Caki2 (cell line): ENCODE measurements at regions not wholly inside any gene's neighbourhood (a gene's known extent, or its start where the extent isn't known, plus 50 kb on each side); places are given as distances from the start of the nearest gene placed in this dataset.

Experiments used
- DNase-seq: peaks from one replicate; pipeline ENCODE4 v3.0.0-alpha.2; 2015; ENCODE audit warnings: low read depth
- in situ Hi-C: cut with HindIII; loops from 2 replicates; pipeline ENCODE4 v1.10.0; 2016; ENCODE audit warnings: low sequenced_read_pairs, low pct_unique_long_range_greater_than_20kb, mixed read lengths

DNA sequence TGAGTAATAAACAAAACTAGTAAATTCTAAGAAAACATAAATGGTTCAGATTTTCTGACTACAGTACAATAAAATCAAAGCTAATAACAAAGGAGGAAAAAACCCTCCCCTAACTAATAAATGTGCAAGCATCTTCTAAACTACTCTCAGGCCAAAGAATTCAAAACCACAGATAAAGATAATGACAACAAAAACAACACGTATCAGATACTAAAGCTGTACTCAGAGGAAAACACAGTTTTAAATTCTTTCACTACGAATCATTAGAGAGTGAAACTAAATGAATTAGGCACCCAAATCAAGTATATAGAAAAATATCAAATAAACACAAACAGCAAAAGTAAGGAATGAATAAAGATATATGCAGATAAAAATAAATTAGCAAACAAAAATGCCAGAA, 200.9 kb downstream of the TEX36 start:
- in situ Hi-C loops = no loop called here
- no peak for DNase-seq

- no peak for DNase-seq
- in situ Hi-C loops = no loop called here
Observed at GRCh38 chr10:125479059-125479458, 203.9 kb downstream of the TEX36 start.

DNA sequence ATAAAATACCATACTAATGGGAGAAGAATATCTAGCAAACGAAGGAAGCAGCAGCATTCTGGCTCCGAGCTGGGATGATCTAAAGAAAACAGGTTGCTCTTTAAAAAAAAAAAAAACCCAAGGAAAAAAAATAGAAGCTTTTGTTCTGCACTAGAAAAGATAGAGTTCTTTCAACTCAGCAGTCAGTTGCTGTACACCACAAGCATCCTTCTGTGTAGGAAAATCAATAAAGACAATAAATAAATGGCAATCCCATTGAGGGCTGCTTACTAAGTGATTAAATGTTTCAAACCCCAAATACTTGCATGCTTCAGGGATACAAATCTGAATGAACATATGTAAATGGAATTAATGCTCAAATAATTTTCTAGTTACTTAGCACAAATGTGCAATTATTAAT, 207.1 kb downstream of the TEX36 start:
- no peak for DNase-seq
- in situ Hi-C loops = no loop called here

- DNase-seq = no peak
- in situ Hi-C loops = no loop called here
Observed at GRCh38 chr10:125473143-125473793, 209.7 kb downstream of the TEX36 start.

DNA sequence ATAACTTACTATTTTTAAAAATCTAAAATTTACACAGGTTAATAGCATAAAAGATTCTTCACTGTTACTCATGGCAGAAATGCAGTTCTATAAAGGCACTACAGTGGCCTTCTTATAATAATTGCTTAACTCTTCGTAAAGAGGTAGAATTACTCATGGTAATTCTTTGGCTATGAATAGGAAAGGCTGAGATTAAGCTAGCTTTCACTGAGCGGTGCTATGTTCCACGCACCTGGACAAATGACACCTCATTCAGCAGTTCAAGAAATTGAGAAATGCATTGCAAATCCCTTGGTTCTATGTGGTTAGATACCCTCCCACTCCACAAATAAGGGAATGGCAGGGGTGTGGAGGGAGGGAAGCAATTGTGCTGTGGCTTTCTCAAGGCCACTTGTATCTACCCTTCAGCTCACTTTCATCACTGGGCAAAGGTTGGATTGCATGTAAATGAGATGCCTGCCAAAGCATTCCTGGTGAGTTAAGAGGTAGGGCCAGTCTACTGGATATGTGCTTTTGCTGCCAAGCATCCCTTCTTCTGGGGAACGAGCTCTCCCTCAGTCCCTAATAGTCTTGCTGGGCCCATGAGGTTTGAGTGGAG, 210.9 kb downstream of the TEX36 start:
- in situ Hi-C loops = no loop called here
- DNase-seq = no peak

DNA sequence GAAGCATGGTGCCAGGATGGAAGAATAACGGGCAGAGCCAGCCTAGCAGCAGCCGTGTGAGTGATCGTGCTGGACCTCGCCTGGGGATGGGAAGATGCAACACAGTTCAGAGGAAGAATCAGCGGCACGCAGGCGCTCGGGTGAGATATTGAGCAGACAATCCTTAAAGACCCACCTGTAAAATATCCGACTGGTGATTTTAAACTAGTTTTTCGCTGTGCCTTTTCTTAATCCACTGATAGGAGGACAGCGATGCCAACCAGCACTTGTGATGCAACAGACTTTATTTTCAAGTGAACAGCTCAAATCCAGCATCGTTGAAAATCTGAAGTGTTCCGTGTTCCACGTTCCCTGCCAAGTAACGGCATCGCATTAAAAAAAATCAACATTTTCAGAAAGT, 214.7 kb downstream of the TEX36 start:
- no peak for DNase-seq
- in situ Hi-C loops = no loop called here

DNA sequence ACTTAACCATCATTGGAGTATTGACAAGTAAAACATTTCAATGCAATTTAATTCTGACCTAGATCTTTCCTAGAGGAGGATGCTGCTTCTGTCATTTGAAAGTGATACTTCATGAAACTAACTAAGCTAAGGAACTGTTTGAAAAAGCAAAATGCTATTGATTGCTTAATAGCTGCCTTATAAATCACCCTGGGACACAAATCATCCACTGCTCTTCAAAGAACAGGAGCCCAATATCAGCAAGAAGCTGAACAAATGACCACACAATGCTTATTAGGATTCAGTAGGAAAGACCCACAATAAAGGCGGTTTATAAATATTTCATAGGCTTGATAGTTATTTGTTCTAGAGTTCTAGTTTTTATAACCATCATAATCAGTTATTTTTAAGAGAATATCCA, 216.3 kb downstream of the TEX36 start:
- no peak for DNase-seq
- in situ Hi-C loops = no loop called here

DNA sequence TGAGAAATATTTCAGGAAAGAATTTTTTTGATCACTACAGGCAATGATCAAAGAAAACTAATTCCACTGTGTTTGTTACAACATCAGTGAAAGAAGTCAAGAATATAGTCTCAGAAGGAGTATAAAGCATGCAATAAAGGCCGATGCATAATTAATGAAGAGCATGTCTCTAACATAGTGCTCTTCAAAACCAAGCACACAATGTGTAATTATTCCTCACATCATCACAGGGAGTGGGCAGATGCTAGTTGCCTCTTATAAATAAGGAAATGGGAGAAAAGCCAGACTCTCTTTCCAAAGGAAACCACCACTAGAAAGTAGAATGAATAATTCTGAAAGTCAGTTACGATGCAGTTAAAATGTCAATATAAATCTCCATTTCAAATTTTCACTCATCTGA, 220.1 kb downstream of the TEX36 start:
- no peak for DNase-seq
- in situ Hi-C loops = no loop called here

DNA sequence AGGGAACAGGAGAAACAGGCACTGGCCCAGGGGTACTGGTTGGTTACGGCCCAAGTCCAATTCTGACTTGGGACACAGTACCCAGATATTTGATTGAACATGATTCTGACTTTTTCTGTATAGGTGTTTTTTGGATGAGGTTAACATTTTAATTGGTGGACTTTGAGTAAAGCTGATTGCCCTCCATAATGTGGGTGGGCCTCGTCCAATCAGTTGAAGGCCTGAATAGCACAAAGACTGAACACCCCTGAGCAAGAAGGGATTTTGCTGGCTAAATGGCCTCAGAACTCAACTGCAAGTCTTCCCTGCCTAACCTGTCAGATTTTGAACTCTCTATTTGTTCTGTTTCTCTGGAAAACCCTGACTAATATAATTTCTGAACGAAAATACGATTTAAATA, 222.6 kb downstream of the TEX36 start:
- in situ Hi-C loops = no loop called here
- DNase-seq = no peak

GRCh38 chr10:125457406-125457805, 225.6 kb downstream of the TEX36 start:
- no peak for DNase-seq
- in situ Hi-C loops = no loop called here

DNA sequence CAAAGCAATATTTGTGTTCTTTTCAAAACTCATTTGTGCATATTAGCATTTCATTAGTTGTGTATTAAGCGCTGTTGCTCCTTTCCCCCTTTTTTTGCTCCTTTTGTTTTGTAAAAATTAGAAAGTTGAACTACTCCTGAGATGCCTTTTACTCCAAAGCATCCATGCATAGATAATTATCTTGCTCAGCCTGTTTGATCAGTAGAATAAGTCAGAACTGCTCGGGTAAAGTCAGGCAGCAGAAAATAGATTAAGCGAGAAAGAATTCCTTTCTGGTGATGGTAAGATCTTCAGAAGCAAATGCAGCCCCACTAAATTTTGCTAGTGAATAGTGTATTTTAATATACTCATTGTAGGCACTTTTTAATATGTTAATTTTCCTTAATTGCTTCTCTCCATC, 227.1 kb downstream of the TEX36 start:
- in situ Hi-C loops = no loop called here

DNA sequence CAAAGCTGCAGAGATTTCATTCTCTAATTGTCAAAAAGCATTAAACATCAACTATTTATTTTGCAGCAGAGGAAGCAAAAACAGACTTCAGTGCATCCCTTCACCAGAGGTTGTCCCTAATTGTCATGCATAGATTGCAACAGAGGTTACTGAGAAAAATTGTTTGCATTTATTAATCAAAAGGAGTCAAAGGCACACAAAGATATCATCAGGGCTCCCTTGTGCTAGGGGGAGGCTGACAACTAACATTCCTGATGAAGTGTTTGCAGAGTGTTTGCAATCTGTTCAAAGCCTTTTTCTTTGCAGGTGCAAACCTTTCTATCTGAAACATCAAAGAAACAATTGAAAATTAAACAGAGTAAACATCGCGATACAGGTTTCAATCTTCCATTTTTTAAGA, 227.5 kb downstream of the TEX36 start:
- in situ Hi-C loops = no loop called here
- no peak for DNase-seq

More for the DNA sequence above, 227.1 kb downstream of the TEX36 start:
- DNase-seq = no peak

- DNase-seq = no peak
- in situ Hi-C loops = no loop called here
Observed at GRCh38 chr10:125451319-125451718, 231.6 kb downstream of the TEX36 start.

DNA sequence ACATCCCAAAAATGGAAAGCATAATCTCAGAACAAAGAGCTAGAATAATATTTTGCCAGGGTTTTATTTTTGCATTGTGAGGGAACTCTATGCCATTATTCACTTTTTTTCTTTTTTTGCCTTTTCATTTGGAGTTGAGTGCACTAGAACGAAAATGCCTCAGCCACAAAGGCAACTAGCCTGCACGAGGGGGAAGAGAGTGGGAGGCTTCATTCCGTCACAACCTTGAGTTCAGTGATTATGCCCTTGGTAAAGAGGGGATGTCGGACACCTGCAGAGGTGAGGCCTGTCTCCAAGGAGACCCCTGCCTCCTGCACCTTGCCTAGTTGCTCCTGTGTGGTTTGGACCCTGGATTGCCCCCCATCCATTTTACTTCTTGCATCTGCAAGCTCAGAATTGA, 232.7 kb downstream of the TEX36 start:
- no peak for DNase-seq
- in situ Hi-C loops = no loop called here

DNA sequence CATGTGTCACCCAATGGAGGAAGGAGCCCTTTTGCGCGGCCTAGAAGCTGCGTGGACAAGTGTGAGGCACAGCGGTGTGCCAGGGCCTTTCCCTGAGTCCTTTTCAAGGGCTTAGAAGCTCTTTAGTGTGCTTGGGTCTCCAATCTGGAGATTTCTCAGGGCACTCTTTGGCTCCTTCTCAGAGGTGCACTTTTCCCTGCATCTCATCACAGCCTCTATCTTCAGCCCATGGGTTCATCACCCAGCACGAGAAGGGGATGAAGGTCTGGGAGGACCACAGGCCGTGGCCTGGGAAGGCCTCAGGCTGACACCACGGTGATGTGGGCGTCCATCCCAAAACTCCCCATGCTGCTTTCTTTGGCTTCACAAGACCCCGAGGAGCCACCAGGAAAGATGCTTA, 233.4 kb downstream of the TEX36 start:
- in situ Hi-C loops = no loop called here

GRCh38 chr10:125448596-125448995, 234.4 kb downstream of the TEX36 start:
- in situ Hi-C loops = no loop called here
- DNase-seq = no peak

More for the DNA sequence above, 233.4 kb downstream of the TEX36 start:
- DNase-seq = no peak

DNA sequence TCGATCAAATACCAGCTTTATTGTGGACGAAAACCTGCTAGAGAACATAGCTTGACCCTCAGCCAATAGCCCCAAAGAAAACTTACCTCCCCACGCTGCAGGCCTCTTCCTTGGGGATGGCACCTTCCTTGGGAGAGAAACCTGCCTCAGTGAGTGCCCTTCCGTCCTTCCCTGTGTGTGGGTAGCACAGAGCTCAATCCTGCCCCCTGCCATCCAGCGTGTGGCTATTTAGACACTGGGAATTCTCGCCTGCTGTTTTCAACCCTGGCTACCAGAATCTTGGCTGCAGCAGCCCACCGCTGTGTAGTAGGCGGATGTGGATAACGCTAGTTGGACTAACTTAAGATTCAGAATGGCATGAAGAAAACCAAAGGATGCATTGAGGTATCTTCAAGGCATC, 238.2 kb downstream of the TEX36 start:
- in situ Hi-C loops = no loop called here
- DNase-seq = no peak

DNA sequence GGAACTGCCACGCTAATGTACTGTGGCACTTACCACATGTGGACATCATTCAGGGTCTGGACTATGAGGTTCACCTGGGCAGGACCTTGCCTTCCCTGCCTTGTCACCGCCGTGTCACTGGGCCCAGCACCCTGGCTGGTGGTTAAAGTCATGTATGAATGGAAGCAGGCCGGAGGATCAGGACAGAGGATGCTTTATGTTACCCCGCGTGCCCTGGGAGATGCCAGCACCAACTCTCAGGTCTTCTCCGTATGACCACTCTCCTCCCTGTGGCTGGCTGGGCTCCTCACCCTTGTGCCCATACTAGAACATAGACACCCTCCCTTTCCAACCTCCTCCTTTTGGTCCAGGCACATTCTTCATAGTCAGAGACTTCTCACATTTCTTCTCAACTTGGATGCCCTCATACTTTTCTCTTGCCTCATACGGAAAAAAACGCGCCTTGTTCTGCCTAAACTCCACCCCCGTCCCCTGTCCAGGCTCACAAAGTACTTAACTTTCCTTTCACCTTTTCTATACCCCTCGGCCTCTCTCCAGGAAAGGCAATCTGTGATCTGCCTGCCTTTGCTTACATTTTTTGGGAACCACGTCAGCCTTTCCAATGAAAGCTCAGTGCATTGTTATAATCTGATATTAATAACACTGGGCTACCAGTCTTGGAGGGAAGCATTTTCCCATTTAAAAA, 240.0 kb downstream of the TEX36 start:
- no peak for DNase-seq
- in situ Hi-C loops = no loop called here

DNA sequence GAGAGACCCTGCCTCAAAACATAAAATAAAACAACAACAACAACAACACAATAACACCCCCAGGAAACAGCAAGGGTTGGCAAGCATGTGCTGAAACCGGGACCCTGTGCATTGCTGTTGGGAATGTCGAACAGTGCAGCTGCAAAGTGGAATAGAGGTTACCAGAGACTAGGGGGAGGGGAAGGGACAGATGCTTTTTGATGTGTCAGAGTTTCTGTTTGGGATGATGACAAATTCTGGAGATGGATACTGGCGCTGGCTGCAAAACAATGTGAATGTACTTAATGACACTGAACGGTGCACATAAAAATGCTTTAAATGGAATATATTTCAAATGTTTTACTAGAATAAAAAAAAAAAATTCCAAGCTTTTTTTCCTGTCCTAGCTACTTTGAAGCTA, 241.8 kb downstream of the TEX36 start:
- in situ Hi-C loops = no loop called here

GRCh38 chr10:125431149-125431548, 251.8 kb downstream of the TEX36 start:
- DNase-seq = no peak
- in situ Hi-C loops = no loop called here

More for the DNA sequence above, 241.8 kb downstream of the TEX36 start:
- DNase-seq = no peak
